SK-N-SH (cell line): ENCODE measurements at regions not wholly inside any gene's neighbourhood (a gene's known extent, or its start where the extent isn't known, plus 50 kb on each side); places are given as distances from the start of the nearest gene placed in this dataset.

ENCODE experiments used
- CTCF ChIA-PET: fragments of 300-600, 350-600 bp; formaldehyde crosslinking; extraction: SDS; loops from one replicate; lab custom pipeline; 2021; lab: Yijun Ruan, JAX
- POLR2A ChIA-PET: fragments of 350-600 bp; sonication (Branson Sonifier 250); formaldehyde crosslinking; extraction: SDS; loops from one replicate; lab custom pipeline; 2020; ENCODE audit warnings: antibody characterized with exemption, inconsistent platforms; lab: Yijun Ruan, JAX
- DNase-seq: peaks from one replicate; pipeline ENCODE4 v3.0.0; 2012
- H2AFZ ChIP-seq: fragments of 200-600 bp; sonication (generic); 2 replicates; pipeline ENCODE4 v1.8.1; 2016; ENCODE audit warnings: antibody characterized with exemption, mild to moderate bottlenecking, low read depth
- H3F3A ChIP-seq: fragments of 200-600 bp; sonication (generic); replicated peaks from 2 replicates; pipeline ENCODE3; 2016; ENCODE audit warnings: antibody characterized with exemption, mild to moderate bottlenecking; ENCODE audit not compliant: insufficient read depth
- H3K27ac ChIP-seq, 2 experiments: fragments of 200-500 bp in 1 of 2; fragments of 200-600 bp in 1 of 2; sonication (Bioruptor generic) in 1 of 2; sonication (generic), shearing (Covaris generic) in 1 of 2; 2 replicates each; pipeline versions ENCODE4 v1.5.1 to v1.6.1; 2014 to 2016; ENCODE audit warnings: low read depth in 2 of 2, inconsistent platforms in 1 of 2, low read length in 1 of 2, mild to moderate bottlenecking in 1 of 2, mixed read lengths in 1 of 2
- H3K27me3 ChIP-seq: fragments of 200-600 bp; sonication (generic), shearing (Covaris generic); 2 replicates; pipeline ENCODE4 v1.6.1; 2016; ENCODE audit warnings: mixed run types; ENCODE audit not compliant: insufficient read depth
- H3K36me3 ChIP-seq, 2 experiments: fragments of 200-500 bp in 1 of 2; fragments of 200-600 bp in 1 of 2; sonication (Bioruptor generic) in 1 of 2; sonication (generic) in 1 of 2; replicated peaks in 1 of 2; 2 replicates each; pipeline versions ENCODE3 to v1.5.1; 2014 to 2016; ENCODE audit warnings: low read length in 1 of 2, mild to moderate bottlenecking in 1 of 2; ENCODE audit not compliant: insufficient read depth in 2 of 2, control insufficient read depth in 1 of 2
- H3K4me1 ChIP-seq, 2 experiments: fragments of 200-500 bp in 1 of 2; fragments of 200-600 bp in 1 of 2; sonication (Bioruptor generic) in 1 of 2; sonication (generic), shearing (Covaris generic) in 1 of 2; 2 replicates each; pipeline versions ENCODE4 v1.5.1 to v1.6.1; 2014 to 2016; ENCODE audit warnings: low read depth in 1 of 2, low read length in 1 of 2, mixed run types in 1 of 2; ENCODE audit not compliant: insufficient read depth in 2 of 2, control insufficient read depth in 1 of 2
- H3K4me2 ChIP-seq: fragments of 200-600 bp; sonication (generic), shearing (Covaris generic); 2 replicates; pipeline ENCODE4 v1.6.1; 2017; ENCODE audit warnings: mixed run types
- H3K4me3 ChIP-seq, 2 experiments: fragments of 200-500 bp in 1 of 2; fragments of 200-600 bp in 1 of 2; sonication (Bioruptor generic) in 1 of 2; sonication (generic), shearing (Covaris generic) in 1 of 2; 2 replicates each; pipeline versions ENCODE4 v1.5.1 to v1.8.1; 2014 to 2016; ENCODE audit warnings: low read depth in 2 of 2, inconsistent platforms in 1 of 2, low read length in 1 of 2, mild to moderate bottlenecking in 1 of 2, mixed read lengths in 1 of 2, moderate library complexity in 1 of 2
- H3K79me2 ChIP-seq: fragments of 200-600 bp; sonication (generic); 2 replicates; pipeline ENCODE4 v1.8.1; 2017; ENCODE audit warnings: mild to moderate bottlenecking; ENCODE audit not compliant: insufficient read depth
- H3K9ac ChIP-seq: fragments of 200-600 bp; sonication (generic); 2 replicates; pipeline ENCODE4 v1.6.1; 2017; ENCODE audit warnings: mixed run types
- H3K9me2 ChIP-seq: fragments of 200-600 bp; sonication (generic); 2 replicates; pipeline ENCODE4 v1.6.1; 2017; ENCODE audit warnings: mixed run types
- H3K9me3 ChIP-seq: fragments of 200-600 bp; sonication (generic); 2 replicates; pipeline ENCODE4 v1.6.1; 2017; ENCODE audit warnings: mixed run types, mild to moderate bottlenecking, moderate library complexity
- H4K20me1 ChIP-seq: fragments of 200-600 bp; sonication (generic); 2 replicates; pipeline ENCODE4 v1.6.1; 2017; ENCODE audit warnings: mild to moderate bottlenecking, mixed run types; ENCODE audit not compliant: insufficient read depth
- CHD2 ChIP-seq: fragments of 150-350 bp; IDR thresholded peaks from 2 replicates; pipeline ENCODE4 v1.6.1; 2018; ENCODE audit warnings: low read length; ENCODE audit not compliant: partially characterized antibody
- EP300 ChIP-seq, 2 experiments: IDR thresholded peaks; 2 replicates each; pipeline versions ENCODE4 v1.4.0 to v1.6.1; 2012; ENCODE audit warnings: borderline replicate concordance in 1 of 2, low read depth in 1 of 2, low read length in 1 of 2
- EZH2phosphoT487 ChIP-seq: fragments of 200-600 bp; sonication (generic); IDR thresholded peaks from 2 replicates; pipeline ENCODE4 v1.6.1; 2017; ENCODE audit warnings: low read depth, mixed run types, mild to moderate bottlenecking, antibody characterized with exemption, moderate library complexity, borderline replicate concordance
- GABPA ChIP-seq: IDR thresholded peaks from 2 replicates; pipeline ENCODE4 v1.4.0; 2012; ENCODE audit warnings: low read depth, mild to moderate bottlenecking
- GATA2 ChIP-seq: sonication (generic); formaldehyde crosslinking; IDR thresholded peaks from 2 replicates; pipeline ENCODE4 v1.5.0; 2020; ENCODE audit warnings: mild to moderate bottlenecking, missing genetic modification reagents
- IRF3 ChIP-seq: fragments of 150-350 bp; IDR thresholded peaks from 2 replicates; pipeline ENCODE4 v1.6.1; 2016; ENCODE audit warnings: mild to moderate bottlenecking, low read depth, low read length
- NRF1 ChIP-seq: IDR thresholded peaks from 2 replicates; pipeline ENCODE4 v1.6.1; 2012; ENCODE audit warnings: low read depth, mild to moderate bottlenecking, low read length
- RAD21 ChIP-seq: IDR thresholded peaks from 2 replicates; pipeline ENCODE4 v1.6.1; 2012; ENCODE audit warnings: mild to moderate bottlenecking, low read length
- REST ChIP-seq: IDR thresholded peaks from 2 replicates; pipeline ENCODE4 v1.6.1; 2012; ENCODE audit warnings: mild to moderate bottlenecking, low read depth, low read length, moderate library complexity
- RFX5 ChIP-seq: IDR thresholded peaks from 2 replicates; pipeline ENCODE4 v1.6.1; 2012; ENCODE audit warnings: mild to moderate bottlenecking, improper control_type of control experiment, low read length
- USF1 ChIP-seq: IDR thresholded peaks from 2 replicates; pipeline ENCODE4 v1.4.0; 2012; ENCODE audit warnings: low read depth, borderline replicate concordance
- YY1 ChIP-seq: IDR thresholded peaks from 2 replicates; pipeline ENCODE4 v1.4.0; 2012; ENCODE audit warnings: low read depth, mild to moderate bottlenecking
- WGBS: methylation state at CpG from one replicate; pipeline ENCODE4 v1.1.6; 2017; ENCODE audit warnings: low lambda C conversion rate; 5-methylcytosine and 5-hydroxymethylcytosine counted together

GRCh38 chr12:69002969-69003368 lies 70.0 kb upstream of the CPM start (continued):
- TF ChIP-seq EZH2phosphoT487 (no peak), USF1 (no peak), NRF1 (no peak)

- Histone ChIP-seq H3K36me3 (no peaks in the 10 kb centered on the region), H2AFZ (no peak overlapping the region), H3F3A (no peaks in the 10 kb centered on the region), H3K9me3 (no peaks in the 10 kb centered on the region), H3K9me2 (no peaks in the 10 kb centered on the region), H3K4me3 (no peak overlapping the region), H3K4me1 (peaks cover 0 to 12% of the 10 kb centered on the region in 2 experiments; a peak in 1 of 4 replicates), H3K4me2 (no peak overlapping the region), H3K27me3 (no peaks in the 10 kb centered on the region), H3K9ac (no peak overlapping the region), H4K20me1 (no peaks in the 10 kb centered on the region), H3K27ac (no peak overlapping the region), H3K79me2 (no peaks in the 10 kb centered on the region)
- TF ChIP-seq REST (no peak), NRF1 (no peak), GABPA (no peak), EZH2phosphoT487 (no peak), IRF3 (no peak), RFX5 (no peak), RAD21 (no peak), EP300 (IDR thresholded peaks at IDR 0.05; ENCODE audit: borderline replicate concordance in 1 of 2, low read depth in 1 of 2, low read length in 1 of 2) (no peak), CHD2 (no peak), GATA2 (no peak), YY1 (no peak)
- no peak for DNase-seq
- ChIA-PET POLR2A (no interaction called here), CTCF (no interaction called here)
- WGBS = 14% methylated on average over 2 of the region's 2 CpGs
These were observed 71.0 kb upstream of the CPM start for GRCh38 chr12:69003991-69004390.
